Nephron (organoid): ENCODE measurements at regions not wholly inside any gene's neighbourhood (a gene's known extent, or its start where the extent isn't known, plus 50 kb on each side); places are given as distances from the start of the nearest gene placed in this dataset.

Source experiments
- H3K27ac Mint-ChIP-seq, 3 experiments: 2 replicates each; pipeline ENCODE4 v1.8.0; 2020; ENCODE audit warnings: mixed read lengths in 3 of 3, mild to moderate bottlenecking in 2 of 3, moderate library complexity in 1 of 3
- H3K27me3 Mint-ChIP-seq: 2 replicates; pipeline ENCODE4 v1.8.0; 2021; ENCODE audit warnings: low read depth, mild to moderate bottlenecking, moderate library complexity, mixed read lengths
- H3K36me3 Mint-ChIP-seq: 2 replicates; pipeline ENCODE4 v1.8.0; 2020; ENCODE audit warnings: low read depth, mixed read lengths
- H3K4me1 Mint-ChIP-seq: 2 replicates; pipeline ENCODE4 v1.8.0; 2020; ENCODE audit warnings: mixed read lengths
- H3K4me3 Mint-ChIP-seq, 3 experiments: 2 replicates each; pipeline ENCODE4 v1.8.0; 2020; ENCODE audit warnings: mild to moderate bottlenecking in 3 of 3, mixed read lengths in 3 of 3, moderate library complexity in 2 of 3
- H3K9me3 Mint-ChIP-seq: 2 replicates; pipeline ENCODE4 v1.8.0; 2020; ENCODE audit warnings: mixed read lengths
- TF ChIP-seq, protein P1 (sequence below), 3 experiments: fragments of 200-600 bp; sonication (generic); IDR thresholded peaks; one replicate each; pipeline ENCODE4 v1.5.0; 2021; ENCODE audit warnings: antibody characterized with exemption in 3 of 3; ENCODE audit not compliant: unreplicated experiment in 3 of 3

DNA sequence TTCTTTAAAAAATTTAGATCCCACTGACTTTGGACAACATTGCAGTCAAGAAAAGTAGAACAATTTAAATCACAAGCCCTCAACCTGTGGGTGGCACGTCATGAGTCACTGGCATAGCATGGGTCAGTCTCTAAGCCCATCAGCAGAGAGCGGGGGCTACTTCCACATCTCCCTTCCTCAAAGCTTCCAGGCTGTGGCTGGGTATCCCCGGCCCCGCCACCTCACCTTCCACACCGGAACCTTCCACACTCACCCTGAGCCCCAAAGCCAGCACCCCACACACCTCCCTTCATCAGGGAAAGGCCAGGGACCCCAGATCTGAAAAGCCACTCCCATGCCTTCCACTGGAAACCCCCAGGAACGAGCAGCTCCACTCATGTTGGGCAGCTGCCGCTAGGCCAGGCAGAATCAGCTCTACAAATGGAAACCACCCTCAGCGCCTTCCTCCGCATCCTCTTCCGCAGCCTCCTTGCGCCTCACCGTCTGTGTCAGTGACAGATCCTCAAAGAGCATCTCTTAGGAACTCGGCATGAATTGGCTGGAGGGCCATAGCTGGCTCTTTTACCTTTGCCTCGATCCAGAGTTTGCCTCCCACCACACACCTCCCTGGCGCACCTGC, 156.5 kb downstream of the ERCC6L2 start:
- peaks cover under 1% of the 10 kb centered on the region for H3K36me3 Mint-ChIP-seq
- TF ChIP-seq, protein P1, sequence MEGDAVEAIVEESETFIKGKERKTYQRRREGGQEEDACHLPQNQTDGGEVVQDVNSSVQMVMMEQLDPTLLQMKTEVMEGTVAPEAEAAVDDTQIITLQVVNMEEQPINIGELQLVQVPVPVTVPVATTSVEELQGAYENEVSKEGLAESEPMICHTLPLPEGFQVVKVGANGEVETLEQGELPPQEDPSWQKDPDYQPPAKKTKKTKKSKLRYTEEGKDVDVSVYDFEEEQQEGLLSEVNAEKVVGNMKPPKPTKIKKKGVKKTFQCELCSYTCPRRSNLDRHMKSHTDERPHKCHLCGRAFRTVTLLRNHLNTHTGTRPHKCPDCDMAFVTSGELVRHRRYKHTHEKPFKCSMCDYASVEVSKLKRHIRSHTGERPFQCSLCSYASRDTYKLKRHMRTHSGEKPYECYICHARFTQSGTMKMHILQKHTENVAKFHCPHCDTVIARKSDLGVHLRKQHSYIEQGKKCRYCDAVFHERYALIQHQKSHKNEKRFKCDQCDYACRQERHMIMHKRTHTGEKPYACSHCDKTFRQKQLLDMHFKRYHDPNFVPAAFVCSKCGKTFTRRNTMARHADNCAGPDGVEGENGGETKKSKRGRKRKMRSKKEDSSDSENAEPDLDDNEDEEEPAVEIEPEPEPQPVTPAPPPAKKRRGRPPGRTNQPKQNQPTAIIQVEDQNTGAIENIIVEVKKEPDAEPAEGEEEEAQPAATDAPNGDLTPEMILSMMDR (IDR thresholded peaks at IDR 0.05; ENCODE audit: unreplicated experiment in 3 of 3), result no peak
- H3K27ac Mint-ChIP-seq, result peak overlapping the region in 2 of 3 experiments; percentile 82 to 90
- H3K9me3 Mint-ChIP-seq, result peaks cover 17% of the 10 kb centered on the region
- H3K27me3 Mint-ChIP-seq, result peaks cover 36% of the 10 kb centered on the region
- H3K4me1 Mint-ChIP-seq, result peaks cover 20% of the 10 kb centered on the region
- no peak overlapping the region for H3K4me3 Mint-ChIP-seq

DNA sequence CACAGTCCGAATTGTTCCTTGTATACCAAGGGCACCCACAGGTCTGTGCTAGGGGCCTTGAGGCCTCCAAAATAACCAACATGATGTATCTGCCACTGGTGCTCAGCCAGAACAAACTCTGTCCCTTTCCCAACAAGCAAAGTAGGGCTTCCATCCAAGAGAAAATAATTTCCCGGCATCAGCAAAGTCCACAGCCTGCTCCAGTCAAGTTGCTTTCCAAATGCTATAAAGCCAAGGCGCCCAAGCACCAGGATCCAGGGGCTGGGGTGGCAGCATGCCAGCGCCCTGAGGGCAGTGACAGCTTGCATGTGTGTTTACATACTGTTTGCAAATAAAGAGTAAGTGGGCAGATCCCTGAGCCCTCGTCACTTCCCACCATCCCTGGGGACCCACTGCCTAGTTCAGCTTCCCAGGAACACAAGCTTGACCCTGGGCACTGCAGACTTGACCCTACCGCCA, 155.9 kb downstream of the ERCC6L2 start:
- peak overlapping the region in 2 of 3 experiments; percentile 82 to 90 for H3K27ac Mint-ChIP-seq
- H3K36me3 Mint-ChIP-seq, result no peaks in the 10 kb centered on the region
- H3K4me3 Mint-ChIP-seq, result peak overlapping the region in 1 of 3 experiments; percentile 10
- peaks cover 15% of the 10 kb centered on the region for H3K9me3 Mint-ChIP-seq
- H3K27me3 Mint-ChIP-seq, result peaks cover 42% of the 10 kb centered on the region
- H3K4me1 Mint-ChIP-seq, result peaks cover 20% of the 10 kb centered on the region
- TF ChIP-seq, protein P1 (IDR thresholded peaks at IDR 0.05; ENCODE audit: unreplicated experiment in 3 of 3), result no peak

DNA sequence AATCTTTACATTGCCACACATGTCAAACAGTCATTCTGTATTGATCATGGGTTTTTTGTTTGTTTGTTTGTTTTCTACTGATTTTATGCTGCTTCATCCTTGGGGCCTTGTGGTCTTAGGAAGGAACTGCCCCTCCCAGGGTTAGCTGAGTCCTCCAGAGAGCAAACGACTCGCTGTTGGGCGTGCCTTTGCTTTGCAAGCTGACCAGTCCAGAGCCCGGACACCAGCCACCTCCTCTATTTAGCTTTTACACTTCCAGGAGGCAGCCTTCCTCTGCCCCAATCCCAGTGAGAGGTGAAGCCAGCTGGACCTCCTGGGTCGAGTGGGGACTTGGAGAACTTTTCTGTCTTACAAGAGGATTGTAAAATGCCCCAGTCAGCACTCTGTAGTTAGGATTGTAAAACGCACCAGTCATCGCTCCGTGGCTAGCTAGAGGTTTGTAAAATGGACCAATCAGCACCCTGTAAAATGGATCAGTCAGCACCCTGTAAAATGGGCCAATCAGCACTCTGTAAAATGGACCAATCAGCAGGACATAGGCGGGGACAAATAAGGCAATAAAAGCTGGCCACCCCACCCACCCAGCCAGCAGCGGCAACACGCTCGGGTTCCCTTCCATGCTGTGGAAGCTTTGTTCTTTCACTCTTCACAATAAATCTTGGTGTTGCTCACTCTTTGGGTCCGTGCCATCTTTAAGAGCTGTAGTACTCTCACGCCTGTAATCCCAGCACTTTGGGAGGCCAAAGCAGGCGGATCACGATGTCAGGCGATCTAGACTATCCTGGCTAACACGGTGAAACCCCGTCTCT, 154.4 kb downstream of the ERCC6L2 start:
- Mint-ChIP-seq H3K4me3 (peak overlapping the region in 1 of 3 experiments; percentile 40), H3K4me1 (peaks cover 25% of the 10 kb centered on the region), H3K27me3 (peaks cover 55% of the 10 kb centered on the region), H3K36me3 (no peaks in the 10 kb centered on the region), H3K9me3 (peaks cover 5% of the 10 kb centered on the region), H3K27ac (peak overlapping the region in 2 of 3 experiments; percentile 64 to 85)
- TF ChIP-seq, protein P1 (IDR thresholded peaks at IDR 0.05; ENCODE audit: unreplicated experiment in 3 of 3), result no peak

DNA sequence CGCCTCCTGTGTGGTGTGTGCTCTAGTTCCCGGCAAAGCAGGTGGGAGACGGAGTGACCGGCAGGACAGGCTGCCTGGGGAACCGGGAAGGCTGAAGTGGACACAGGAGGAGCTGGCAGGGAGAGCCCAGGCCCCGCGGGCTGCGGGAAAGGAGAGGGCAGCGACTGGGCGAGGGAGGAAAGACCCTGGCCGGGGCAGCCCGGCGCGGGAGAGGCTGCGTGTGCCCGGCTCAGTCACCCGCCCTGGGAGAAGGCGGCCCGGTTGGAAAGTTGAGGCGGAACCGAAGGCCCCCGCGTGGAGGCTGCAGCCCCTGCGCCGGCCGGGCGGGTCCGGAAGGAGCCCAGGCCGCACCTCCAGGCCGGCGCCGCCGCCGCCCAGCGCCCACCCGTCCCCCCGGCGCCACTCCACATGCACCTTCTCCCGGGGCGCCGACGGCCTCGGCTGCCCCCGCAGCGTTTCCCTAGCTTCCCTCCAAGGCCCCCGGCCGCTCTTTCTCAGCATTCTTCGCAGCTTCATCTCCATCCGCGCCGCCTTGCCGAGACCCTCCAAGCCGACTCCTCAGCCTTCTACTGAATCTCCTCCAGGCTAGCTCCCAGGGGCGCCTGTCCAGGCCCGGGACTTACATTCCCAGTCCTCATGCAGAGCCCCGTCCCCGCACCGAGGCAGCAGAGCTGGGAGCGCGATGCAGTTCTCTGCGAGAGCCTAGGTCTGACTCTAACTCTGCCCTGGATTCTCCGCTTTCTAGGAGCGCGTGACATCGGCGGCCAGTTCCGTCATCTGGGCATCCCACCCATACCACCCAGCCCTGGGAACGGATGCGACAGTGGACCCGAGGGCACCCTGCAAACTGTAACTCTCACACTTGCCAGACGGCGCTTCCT, 152.0 kb downstream of the ERCC6L2 start:
- TF ChIP-seq, protein P1 (IDR thresholded peaks at IDR 0.05; ENCODE audit: unreplicated experiment in 3 of 3), result no peak
- Mint-ChIP-seq H3K9me3 (no peaks in the 10 kb centered on the region), H3K27me3 (peaks cover 79% of the 10 kb centered on the region), H3K36me3 (no peaks in the 10 kb centered on the region), H3K4me1 (peaks cover 35% of the 10 kb centered on the region), H3K27ac (peak overlapping the region in 2 of 3 experiments; percentile 63 to 90), H3K4me3 (peak overlapping the region; percentile 73 to 81 (median 79))

DNA sequence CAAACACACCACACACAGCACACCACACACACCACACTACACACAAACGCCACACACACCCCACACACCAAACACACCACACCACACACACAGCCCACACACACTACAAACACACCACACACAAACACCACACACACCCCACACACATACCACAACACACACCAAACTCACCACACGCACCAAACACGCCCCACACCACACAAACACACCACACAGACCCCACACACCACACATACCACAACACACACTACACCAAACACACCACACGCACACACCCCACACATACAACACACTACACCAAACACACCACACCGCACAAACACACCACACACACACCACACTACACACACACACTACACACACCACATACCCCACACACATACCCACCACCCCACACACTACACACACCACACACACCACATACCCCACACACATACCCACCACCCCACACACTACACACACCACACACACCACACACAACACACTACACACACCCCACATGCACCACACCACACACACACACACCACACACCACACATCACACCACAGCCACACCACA, 151.2 kb downstream of the ERCC6L2 start:
- peaks cover 80% of the 10 kb centered on the region for H3K27me3 Mint-ChIP-seq
- H3K4me1 Mint-ChIP-seq, result peaks cover 39% of the 10 kb centered on the region
- TF ChIP-seq, protein P1 (IDR thresholded peaks at IDR 0.05; ENCODE audit: unreplicated experiment in 3 of 3), result no peak
- H3K27ac Mint-ChIP-seq, result no peak overlapping the region
- H3K4me3 Mint-ChIP-seq, result peak overlapping the region; percentile 34 to 67 (median 60)
- H3K36me3 Mint-ChIP-seq, result no peaks in the 10 kb centered on the region
- H3K9me3 Mint-ChIP-seq, result no peaks in the 10 kb centered on the region
